ENCODE measurements at regions not wholly inside any gene's neighbourhood (a gene's known extent, or its start where the extent isn't known, plus 50 kb on each side); places are given as distances from the start of the nearest gene placed in this dataset.

- Histone ChIP-seq H3K4me1 (ENCODE audit: control insufficient read depth in 1 of 2, low read depth in 2 of 2) (no peaks in the 10 kb centered on the region), H3K9me3 (no peaks in the 10 kb centered on the region), H3K27ac (no peak overlapping the region), H3K4me3 (no peak overlapping the region), H3K27me3 (replicated peaks; ENCODE audit: insufficient read depth) (no peaks in the 10 kb centered on the region), H3K36me3 (no peaks in the 10 kb centered on the region)
- no peak for TF ChIP-seq CTCF (IDR thresholded peaks at IDR 0.05)
- DNase-seq (ENCODE audit: low spot score) (no peak), ATAC-seq (ENCODE audit: insufficient number of reproducible peaks, low FRiP score, low read depth) (no peak)
These were observed 68.8 kb upstream of the PZP start for GRCh38 chr12:9276990-9277389.

- DNase-seq (ENCODE audit: low spot score) (no peak), ATAC-seq (ENCODE audit: insufficient number of reproducible peaks, low FRiP score, low read depth) (no peak)
- no peak overlapping the region for H3K4me3 ChIP-seq
- H3K4me1 ChIP-seq (ENCODE audit: control insufficient read depth in 1 of 2, low read depth in 2 of 2): no peaks in the 10 kb centered on the region
- H3K36me3 ChIP-seq: no peaks in the 10 kb centered on the region
- no peak for TF ChIP-seq CTCF (IDR thresholded peaks at IDR 0.05)
- no peaks in the 10 kb centered on the region for H3K27me3 ChIP-seq (replicated peaks; ENCODE audit: insufficient read depth)
- no peak overlapping the region for H3K27ac ChIP-seq
- H3K9me3 ChIP-seq: no peaks in the 10 kb centered on the region
These were observed 65.1 kb upstream of the PZP start for GRCh38 chr12:9273276-9273675.

- Histone ChIP-seq H3K36me3 (no peaks in the 10 kb centered on the region), H3K27ac (no peak overlapping the region), H3K4me3 (no peak overlapping the region), H3K27me3 (replicated peaks; ENCODE audit: insufficient read depth) (no peaks in the 10 kb centered on the region), H3K4me1 (ENCODE audit: control insufficient read depth in 1 of 2, low read depth in 2 of 2) (no peaks in the 10 kb centered on the region), H3K9me3 (no peaks in the 10 kb centered on the region)
- ATAC-seq (ENCODE audit: insufficient number of reproducible peaks, low FRiP score, low read depth) (no peak), DNase-seq (ENCODE audit: low spot score) (no peak)
- TF ChIP-seq CTCF (IDR thresholded peaks at IDR 0.05): no peak
These were observed 63.7 kb upstream of the PZP start for GRCh38 chr12:9271875-9272274.

- no peak for DNase-seq (ENCODE audit: low spot score)
- Histone ChIP-seq H3K27ac (no peak overlapping the region), H3K27me3 (replicated peaks; ENCODE audit: insufficient read depth) (no peaks in the 10 kb centered on the region), H3K36me3 (no peaks in the 10 kb centered on the region), H3K9me3 (no peaks in the 10 kb centered on the region), H3K4me3 (no peak overlapping the region), H3K4me1 (ENCODE audit: control insufficient read depth in 1 of 2, low read depth in 2 of 2) (no peaks in the 10 kb centered on the region)
- no peak for ATAC-seq (ENCODE audit: insufficient number of reproducible peaks, low FRiP score, low read depth)
- TF ChIP-seq CTCF (IDR thresholded peaks at IDR 0.05): no peak
These were observed 56.4 kb upstream of the PZP start for GRCh38 chr12:9264546-9264945.

GRCh38 chr12:9260931-9261330 is 52.7 kb upstream of the PZP start:
- DNase-seq (ENCODE audit: low spot score): no peak
- Histone ChIP-seq H3K4me1 (ENCODE audit: control insufficient read depth in 1 of 2, low read depth in 2 of 2) (no peaks in the 10 kb centered on the region), H3K4me3 (no peak overlapping the region)

More at GRCh38 chr12:9260931-9261330, 52.7 kb upstream of the PZP start:
- H3K9me3 ChIP-seq: no peaks in the 10 kb centered on the region
- ATAC-seq (ENCODE audit: insufficient number of reproducible peaks, low FRiP score, low read depth): no peak
- no peak overlapping the region for H3K27ac ChIP-seq
- no peaks in the 10 kb centered on the region for H3K27me3 ChIP-seq (replicated peaks; ENCODE audit: insufficient read depth)
- TF ChIP-seq CTCF (IDR thresholded peaks at IDR 0.05): no peak
- no peaks in the 10 kb centered on the region for H3K36me3 ChIP-seq
